IMR-90 (cell line): ENCODE measurements at regions not wholly inside any gene's neighbourhood (a gene's known extent, or its start where the extent isn't known, plus 50 kb on each side); places are given as distances from the start of the nearest gene placed in this dataset.
"Not testable (repeated sequence)": the region's sequence is repeated elsewhere in the genome, so short reads cannot be mapped to it uniquely, and the experiment has no call there.

Source experiments
- ATAC-seq: fragments of 200-7000 bp; cut with Tn5 transposase; 2 replicates; pipeline ENCODE4 v1.9.1; 2020; ENCODE audit warnings: low read depth, mild to moderate bottlenecking, moderate library complexity
- BruUV-seq: library from RNA; stranded (reverse); fragments of 400-500 nt; replicated peaks from 2 replicates; lab custom pipeline; 2021; lab: Mats Ljungman, UMichigan
- CTCF ChIA-PET: fragments of 300-600 bp; formaldehyde crosslinking; extraction: SDS; loops from one replicate; lab custom pipeline; 2021; ENCODE audit warnings: antibody characterized with exemption; lab: Yijun Ruan, JAX
- POLR2A ChIA-PET: fragments of 300-600 bp; sonication (Branson Sonifier 250); formaldehyde crosslinking; loops from one replicate; lab custom pipeline; 2022; ENCODE audit warnings: antibody characterized with exemption; ENCODE audit not compliant: unreplicated experiment; lab: Charles Lee
- DNase-seq: peaks from one replicate; pipeline ENCODE4 v3.0.0; 2013
- H2AFZ ChIP-seq: replicated peaks from 2 replicates; pipeline ENCODE3; 2013; ENCODE audit warnings: low read length, mild to moderate bottlenecking; ENCODE audit not compliant: poor library complexity
- H2AK5ac ChIP-seq: 2 replicates; pipeline ENCODE4 v1.6.1; 2013; ENCODE audit warnings: low read depth, low read length, inconsistent platforms
- H2AK9ac ChIP-seq: replicated peaks from 2 replicates; pipeline ENCODE3; 2013; ENCODE audit warnings: mild to moderate bottlenecking, low read depth, low read length, moderate library complexity; ENCODE audit not compliant: poor library complexity
- H2BK120ac ChIP-seq: 2 replicates; pipeline ENCODE4 v1.6.1; 2013; ENCODE audit warnings: low read depth, low read length, inconsistent platforms
- H2BK15ac ChIP-seq: 3 replicates; pipeline ENCODE4 v1.6.1; 2013; ENCODE audit warnings: low read depth, low read length, inconsistent platforms
- H2BK20ac ChIP-seq: 2 replicates; pipeline ENCODE4 v1.6.1; 2013; ENCODE audit warnings: low read depth, mild to moderate bottlenecking, inconsistent platforms, low read length, moderate library complexity
- H2BK5ac ChIP-seq: 2 replicates; pipeline ENCODE4 v1.6.1; 2013; ENCODE audit warnings: mild to moderate bottlenecking, low read depth, low read length, inconsistent platforms; ENCODE audit not compliant: poor library complexity, severe bottlenecking
- H3K14ac ChIP-seq: replicated peaks from 2 replicates; pipeline ENCODE4 v1.6.1; 2013; ENCODE audit warnings: low read depth, low read length, inconsistent platforms
- H3K18ac ChIP-seq: 2 replicates; pipeline ENCODE4 v1.6.1; 2013; ENCODE audit warnings: low read depth, low read length, control low read depth
- H3K23ac ChIP-seq: 2 replicates; pipeline ENCODE4 v1.6.1; 2013; ENCODE audit warnings: low read depth, low read length, inconsistent platforms
- H3K27ac ChIP-seq: 2 replicates; pipeline ENCODE4 v1.5.1; 2013; ENCODE audit warnings: mild to moderate bottlenecking, control low read depth, low read length; ENCODE audit not compliant: insufficient read depth
- H3K27me3 ChIP-seq: 2 replicates; pipeline ENCODE4 v1.6.1; 2013; ENCODE audit warnings: low read length; ENCODE audit not compliant: control insufficient read depth, insufficient read depth
- H3K36me3 ChIP-seq: 2 replicates; pipeline ENCODE4 v1.6.1; 2013; ENCODE audit warnings: low read length, mixed read lengths; ENCODE audit not compliant: control insufficient read depth, insufficient read depth
- H3K4ac ChIP-seq: 2 replicates; pipeline ENCODE4 v1.6.1; 2013; ENCODE audit warnings: low read depth, low read length, inconsistent platforms
- H3K4me1 ChIP-seq: 2 replicates; pipeline ENCODE4 v1.6.1; 2013; ENCODE audit warnings: low read length, mixed read lengths; ENCODE audit not compliant: control insufficient read depth, insufficient read depth
- H3K4me2 ChIP-seq: 2 replicates; pipeline ENCODE4 v1.6.1; 2013; ENCODE audit warnings: low read depth, mild to moderate bottlenecking, control low read depth, low read length, moderate library complexity
- H3K4me3 ChIP-seq: 2 replicates; pipeline ENCODE4 v1.5.1; 2013; ENCODE audit warnings: low read depth, mild to moderate bottlenecking, control low read depth, low read length, moderate library complexity; ENCODE audit not compliant: insufficient read depth
- H3K56ac ChIP-seq: 2 replicates; pipeline ENCODE4 v1.6.1; 2013; ENCODE audit warnings: low read length, inconsistent platforms; ENCODE audit not compliant: insufficient read depth; ENCODE audit errors: extremely low read depth
- H3K79me1 ChIP-seq, 2 experiments: 2 replicates each; pipeline ENCODE4 v1.6.1; 2013; ENCODE audit warnings: low read length in 2 of 2, inconsistent platforms in 1 of 2, low read depth in 1 of 2
- H3K9ac ChIP-seq: 2 replicates; pipeline ENCODE4 v1.6.1; 2013; ENCODE audit warnings: low read depth, low read length, control low read depth
- H3K9me1 ChIP-seq: 2 replicates; pipeline ENCODE4 v1.6.1; 2013; ENCODE audit warnings: low read length, inconsistent platforms; ENCODE audit not compliant: insufficient read depth
- H3K9me3 ChIP-seq: 2 replicates; pipeline ENCODE4 v1.6.1; 2013; ENCODE audit warnings: low read length; ENCODE audit not compliant: control insufficient read depth, insufficient read depth
- H4K20me1 ChIP-seq: 2 replicates; pipeline ENCODE4 v1.6.1; 2013; ENCODE audit warnings: low read length, inconsistent platforms; ENCODE audit not compliant: insufficient read depth
- H4K5ac ChIP-seq: 2 replicates; pipeline ENCODE4 v1.6.1; 2013; ENCODE audit warnings: mild to moderate bottlenecking, low read depth, low read length, control low read depth
- H4K8ac ChIP-seq, 2 experiments: 2 replicates each; pipeline ENCODE4 v1.6.1; 2013; ENCODE audit warnings: low read depth in 2 of 2, low read length in 2 of 2, control low read depth in 1 of 2, inconsistent platforms in 1 of 2
- H4K91ac ChIP-seq: 2 replicates; pipeline ENCODE4 v1.6.1; 2013; ENCODE audit warnings: low read depth, low read length, inconsistent platforms; ENCODE audit not compliant: insufficient read depth
- WGBS, 2 experiments: methylation state at CpG; one replicate each; pipeline versions ENCODE4 v1.1.5 to v1.1.7; 2013; ENCODE audit warnings: missing lambda C conversion rate in 2 of 2; ENCODE audit not compliant: insufficient read length in 1 of 2; ENCODE audit errors: extremely low coverage in 2 of 2; 5-methylcytosine and 5-hydroxymethylcytosine counted together
- dilution Hi-C: fragments of 300-500 bp; cut with HindIII; formaldehyde crosslinking; loops from one replicate; pipeline ENCODE4 v1.14.3; 2018; ENCODE audit warnings: low sequenced_read_pairs; ENCODE audit not compliant: unreplicated experiment
- in situ Hi-C: fragments of 300-500 bp; cut with MboI; formaldehyde crosslinking; loops from 3 replicates; pipeline ENCODE4 v1.14.3; 2019; ENCODE audit warnings: low sequenced_read_pairs, inconsistent platforms, mixed read lengths
- intact Hi-C: fragments of 100-400 bp; cut with micrococcal nuclease; formaldehyde crosslinking; loops from 2 replicates; pipeline ENCODE4 v1.10.0; 2022

DNA sequence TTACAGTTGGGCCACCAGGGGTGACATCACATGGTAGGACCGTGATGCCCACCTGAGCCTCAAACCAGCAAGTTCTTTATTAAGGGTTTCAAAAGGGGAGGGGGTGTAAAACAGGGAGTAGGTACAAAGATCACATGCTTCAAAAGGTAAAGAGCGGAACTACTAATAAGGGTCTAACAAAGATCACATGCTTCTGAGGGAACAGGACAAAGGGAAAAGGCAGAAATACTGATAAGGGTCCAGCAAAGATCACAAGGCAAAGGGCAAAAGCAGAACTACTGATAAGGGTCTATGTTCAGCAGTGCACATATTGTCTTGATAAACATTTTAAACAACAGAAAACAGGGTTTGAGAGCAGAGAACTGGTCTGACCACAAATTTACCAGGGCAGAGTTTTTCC lies 246.8 kb upstream of the ARHGEF26 start:
- H3K9ac ChIP-seq, H3K27me3 ChIP-seq, H3K4ac ChIP-seq, dilution Hi-C loops, H3K18ac ChIP-seq, DNase-seq, H3K23ac ChIP-seq, H3K9me3 ChIP-seq, H4K91ac ChIP-seq, H3K36me3 ChIP-seq, H3K56ac ChIP-seq, H3K9me1 ChIP-seq, H3K14ac ChIP-seq, POLR2A ChIA-PET, H2AFZ ChIP-seq, H2AK9ac ChIP-seq, H4K20me1 ChIP-seq, H2AK5ac ChIP-seq, H2BK20ac ChIP-seq, H2BK5ac ChIP-seq, H3K4me1 ChIP-seq, H3K27ac ChIP-seq, H2BK15ac ChIP-seq, H3K4me3 ChIP-seq, in situ Hi-C loops, ATAC-seq, CTCF ChIA-PET, H4K5ac ChIP-seq, H3K4me2 ChIP-seq, BruUV-seq, H2BK120ac ChIP-seq, intact Hi-C loops, H4K8ac ChIP-seq, H3K79me1 ChIP-seq: not testable (repeated sequence)
- no CpG with 5 or more reads among the region's 2 CpGs for WGBS, 2 experiments
